ENCODE measurements at regions not wholly inside any gene's neighbourhood (a gene's known extent, or its start where the extent isn't known, plus 50 kb on each side); places are given as distances from the start of the nearest gene placed in this dataset.
A peak's percentile ranks its signal among the peaks of the same experiment; 100 is the strongest.

DNA sequence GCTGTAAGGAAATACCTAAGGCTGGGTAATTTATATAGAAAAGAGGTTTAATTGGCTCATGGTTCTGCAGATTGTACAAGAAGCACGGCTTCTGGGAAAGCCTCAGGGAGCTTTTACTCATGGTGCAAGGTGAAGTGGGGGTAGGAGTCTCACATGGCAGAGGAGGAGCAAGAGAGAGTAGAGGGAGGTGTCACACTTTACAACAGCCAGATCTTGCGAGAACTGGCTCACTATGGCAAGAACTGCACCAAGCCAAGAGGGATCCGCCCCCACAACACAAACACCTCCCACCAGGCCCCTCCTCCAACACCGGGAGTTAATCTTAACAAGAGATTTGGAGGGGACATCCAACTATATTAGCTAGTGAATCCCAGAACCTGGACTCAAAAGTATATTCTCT lies 135.4 kb upstream of the SOD1 start:
- TF ChIP-seq CTCF (IDR thresholded peaks at IDR 0.05; ENCODE audit: extremely low read depth, low read depth, low read length): no peak
- no peaks in the 10 kb centered on the region for H3K79me2 ChIP-seq (ENCODE audit: insufficient read depth, low read length)
- no peaks in the 10 kb centered on the region for H3K4me1 ChIP-seq (ENCODE audit: insufficient read depth, low read length)

GRCh38 chr21:31521515-31521914 lies 138.0 kb upstream of the SOD1 start:
- H3K27ac ChIP-seq (ENCODE audit: low read depth, low read length): no peak overlapping the region
- no peaks in the 10 kb centered on the region for H3K9me3 ChIP-seq (ENCODE audit: low read depth, low read length)

More for the DNA sequence above, 135.4 kb upstream of the SOD1 start:
- no peaks in the 10 kb centered on the region for H4K20me1 ChIP-seq (ENCODE audit: insufficient read depth, low read length)
- peaks cover 2% of the 10 kb centered on the region for H3K27me3 ChIP-seq (ENCODE audit: insufficient read depth, low read length)
- no peak overlapping the region for H3K27ac ChIP-seq (ENCODE audit: low read depth, low read length)
- DNase-seq (ENCODE audit: insufficient read length, low spot score, missing footprints): no peak
- no peak overlapping the region for H2AFZ ChIP-seq (ENCODE audit: low read length)
- no peak overlapping the region for H3K4me2 ChIP-seq (ENCODE audit: insufficient read depth, low read length)
- H3K36me3 ChIP-seq (ENCODE audit: insufficient read depth, low read length): no peaks in the 10 kb centered on the region
- H3K9me3 ChIP-seq (ENCODE audit: low read depth, low read length): no peaks in the 10 kb centered on the region
- no peak overlapping the region for H3K4me3 ChIP-seq (ENCODE audit: insufficient read depth, low read length)

DNA sequence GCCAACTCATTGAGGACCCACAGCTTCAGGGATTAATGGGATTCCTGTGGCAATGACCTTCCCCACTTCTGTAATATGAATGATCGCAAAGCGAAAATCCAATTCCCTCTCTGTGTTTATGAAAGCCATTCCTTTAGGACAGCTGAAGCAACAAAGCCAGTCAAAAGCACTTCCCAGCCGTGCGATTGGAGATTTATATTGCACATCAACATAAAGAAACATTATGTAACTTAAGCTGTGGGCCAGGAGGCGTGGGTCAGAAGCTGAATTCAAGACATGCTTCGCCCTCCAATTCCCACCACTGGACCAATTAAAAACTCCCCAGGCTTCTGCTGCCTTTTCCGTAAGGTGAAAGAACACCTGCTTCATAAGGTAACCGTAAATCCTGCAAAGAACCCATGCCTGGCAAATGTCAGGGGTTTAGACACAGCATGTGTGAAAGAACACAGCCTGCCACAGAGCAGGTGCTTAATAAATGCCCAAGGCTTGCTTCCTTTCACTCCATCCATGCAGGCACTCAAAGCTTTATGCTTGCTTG lies 138.9 kb upstream of the SOD1 start:
- Histone ChIP-seq H3K27ac (ENCODE audit: low read depth, low read length) (no peak overlapping the region), H2AFZ (ENCODE audit: low read length) (no peak overlapping the region), H3K79me2 (ENCODE audit: insufficient read depth, low read length) (no peaks in the 10 kb centered on the region), H3K36me3 (ENCODE audit: insufficient read depth, low read length) (no peaks in the 10 kb centered on the region), H3K4me1 (ENCODE audit: insufficient read depth, low read length) (no peaks in the 10 kb centered on the region), H4K20me1 (ENCODE audit: insufficient read depth, low read length) (no peaks in the 10 kb centered on the region), H3K4me2 (ENCODE audit: insufficient read depth, low read length) (no peak overlapping the region), H3K4me3 (ENCODE audit: insufficient read depth, low read length) (no peak overlapping the region), H3K9me3 (ENCODE audit: low read depth, low read length) (no peaks in the 10 kb centered on the region), H3K27me3 (ENCODE audit: insufficient read depth, low read length) (peaks cover 2% of the 10 kb centered on the region)
- no peak for TF ChIP-seq CTCF (IDR thresholded peaks at IDR 0.05; ENCODE audit: extremely low read depth, low read depth, low read length)
- DNase-seq (ENCODE audit: insufficient read length, low spot score, missing footprints): peak; percentile 31

More at GRCh38 chr21:31521515-31521914, 138.0 kb upstream of the SOD1 start:
- no peak for TF ChIP-seq CTCF (IDR thresholded peaks at IDR 0.05; ENCODE audit: extremely low read depth, low read depth, low read length)
- Histone ChIP-seq H4K20me1 (ENCODE audit: insufficient read depth, low read length) (no peaks in the 10 kb centered on the region), H3K4me2 (ENCODE audit: insufficient read depth, low read length) (no peak overlapping the region), H2AFZ (ENCODE audit: low read length) (no peak overlapping the region), H3K4me1 (ENCODE audit: insufficient read depth, low read length) (no peaks in the 10 kb centered on the region), H3K36me3 (ENCODE audit: insufficient read depth, low read length) (no peaks in the 10 kb centered on the region), H3K79me2 (ENCODE audit: insufficient read depth, low read length) (no peaks in the 10 kb centered on the region), H3K4me3 (ENCODE audit: insufficient read depth, low read length) (no peak overlapping the region), H3K27me3 (ENCODE audit: insufficient read depth, low read length) (peaks cover 2% of the 10 kb centered on the region)
- DNase-seq (ENCODE audit: insufficient read length, low spot score, missing footprints): no peak

DNA sequence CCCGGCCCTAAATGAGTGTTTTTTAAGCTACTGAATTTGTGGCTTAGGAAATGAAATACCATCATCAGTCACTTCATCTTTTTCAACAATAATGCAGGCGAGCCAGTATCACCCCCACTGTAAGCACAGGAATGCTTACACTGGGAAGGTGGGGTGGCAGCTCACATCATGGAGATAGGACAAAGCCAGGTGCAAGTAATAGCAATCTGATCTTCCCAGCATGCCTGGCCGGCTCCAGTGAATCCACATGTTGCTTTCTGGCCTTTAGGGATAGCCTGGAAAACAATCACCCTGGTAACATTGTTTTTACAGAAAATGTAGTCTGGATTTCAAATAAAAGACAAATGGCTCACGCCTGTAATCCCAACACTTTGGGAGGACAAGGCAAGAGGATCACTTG lies 140.9 kb upstream of the SOD1 start:
- Histone ChIP-seq H3K27me3 (ENCODE audit: insufficient read depth, low read length) (peaks cover 2% of the 10 kb centered on the region), H3K4me3 (ENCODE audit: insufficient read depth, low read length) (no peak overlapping the region), H2AFZ (ENCODE audit: low read length) (no peak overlapping the region), H3K9me3 (ENCODE audit: low read depth, low read length) (no peaks in the 10 kb centered on the region), H3K4me2 (ENCODE audit: insufficient read depth, low read length) (no peak overlapping the region), H3K79me2 (ENCODE audit: insufficient read depth, low read length) (no peaks in the 10 kb centered on the region), H3K27ac (ENCODE audit: low read depth, low read length) (no peak overlapping the region), H3K36me3 (ENCODE audit: insufficient read depth, low read length) (no peaks in the 10 kb centered on the region), H4K20me1 (ENCODE audit: insufficient read depth, low read length) (no peaks in the 10 kb centered on the region), H3K4me1 (ENCODE audit: insufficient read depth, low read length) (no peaks in the 10 kb centered on the region)
- DNase-seq (ENCODE audit: insufficient read length, low spot score, missing footprints): no peak
- no peak for TF ChIP-seq CTCF (IDR thresholded peaks at IDR 0.05; ENCODE audit: extremely low read depth, low read depth, low read length)
